GM06990 (cell line): ENCODE measurements at regions not wholly inside any gene's neighbourhood (a gene's known extent, or its start where the extent isn't known, plus 50 kb on each side); places are given as distances from the start of the nearest gene placed in this dataset.
A peak's percentile ranks its signal among the peaks of the same experiment; 100 is the strongest.

Experiments used
- DNase-seq: peaks from one replicate; pipeline ENCODE4 v3.0.0-alpha.2; 2011; ENCODE audit not compliant: insufficient read length; ENCODE audit errors: extremely low read depth
- H3K27me3 ChIP-seq: replicated peaks from 2 replicates; pipeline ENCODE4 v1.6.0; 2011; ENCODE audit warnings: low read length; ENCODE audit not compliant: control insufficient read depth, insufficient read depth
- H3K36me3 ChIP-seq: 2 replicates; pipeline ENCODE4 v1.5.1; 2011; ENCODE audit warnings: low read length; ENCODE audit not compliant: control insufficient read depth, insufficient read depth
- H3K4me3 ChIP-seq: replicated peaks from 2 replicates; pipeline ENCODE4 v1.5.1; 2011; ENCODE audit warnings: low read depth, mild to moderate bottlenecking, control low read depth, low read length
- CTCF ChIP-seq: IDR thresholded peaks from 2 replicates; pipeline ENCODE4 v1.5.1; 2011; ENCODE audit warnings: low read length, control low read depth, mild to moderate bottlenecking, inconsistent platforms; ENCODE audit not compliant: insufficient read depth, poor library complexity, severe bottlenecking

GRCh38 chr13:46994492-46994891, 97.6 kb upstream of the HTR2A start:
- no peak for TF ChIP-seq CTCF
- DNase-seq: no peak
- no peaks in the 10 kb centered on the region for H3K27me3 ChIP-seq
- no peaks in the 10 kb centered on the region for H3K36me3 ChIP-seq
- H3K4me3 ChIP-seq: no peak overlapping the region

GRCh38 chr13:46992383-46992952, 95.6 kb upstream of the HTR2A start:
- H3K27me3 ChIP-seq: no peaks in the 10 kb centered on the region
- TF ChIP-seq CTCF: peak; percentile 51
- no peaks in the 10 kb centered on the region for H3K36me3 ChIP-seq
- DNase-seq: no peak
- no peak overlapping the region for H3K4me3 ChIP-seq

GRCh38 chr13:46983881-46984280, 87.0 kb upstream of the HTR2A start:
- no peak for TF ChIP-seq CTCF
- Histone ChIP-seq H3K36me3 (no peaks in the 10 kb centered on the region), H3K27me3 (no peaks in the 10 kb centered on the region), H3K4me3 (peak overlapping the region; percentile 47)
- peak; percentile 81 for DNase-seq

- Histone ChIP-seq H3K27me3 (no peaks in the 10 kb centered on the region), H3K4me3 (peak overlapping the region; percentile 47), H3K36me3 (no peaks in the 10 kb centered on the region)
- peak; percentile 11 for TF ChIP-seq CTCF
- DNase-seq: peak; percentile 81
Observed at GRCh38 chr13:46982856-46983582, 86.2 kb upstream of the HTR2A start.

GRCh38 chr13:46975173-46975572, 78.3 kb upstream of the HTR2A start:
- no peak for TF ChIP-seq CTCF
- Histone ChIP-seq H3K36me3 (no peaks in the 10 kb centered on the region), H3K4me3 (no peak overlapping the region), H3K27me3 (no peaks in the 10 kb centered on the region)
- DNase-seq: no peak
